Panc1 (cell line): ENCODE measurements at regions not wholly inside any gene's neighbourhood (a gene's known extent, or its start where the extent isn't known, plus 50 kb on each side); places are given as distances from the start of the nearest gene placed in this dataset.

Experiments used
- ATAC-seq: fragments of 200-7000 bp; cut with Tn5 transposase; 2 replicates; pipeline ENCODE4 v1.9.1; 2020; ENCODE audit warnings: mild to moderate bottlenecking, moderate library complexity
- BruUV-seq: library from RNA; stranded (reverse); fragments of 400-500 nt; replicated peaks from 2 replicates; lab custom pipeline; 2021; lab: Mats Ljungman, UMichigan
- CTCF ChIA-PET: fragments of 300-600 bp; sonication (Branson Sonifier 250); formaldehyde crosslinking; loops from one replicate; lab custom pipeline; 2022; ENCODE audit warnings: antibody characterized with exemption; lab: Charles Lee
- POLR2A ChIA-PET: fragments of 300-600 bp; sonication (Branson Sonifier 250); formaldehyde crosslinking; loops from one replicate; lab custom pipeline; 2022; ENCODE audit warnings: antibody characterized with exemption; lab: Charles Lee
- DNase-seq: peaks from one replicate; pipeline ENCODE4 v3.0.0-alpha.2; 2010; ENCODE audit warnings: low read depth, low spot score
- H3K27ac ChIP-seq: 2 replicates; pipeline ENCODE4 v1.5.1; 2011; ENCODE audit warnings: mild to moderate bottlenecking, low read length, inconsistent platforms
- H3K27me3 ChIP-seq: fragments of 200-500 bp; sonication (Bioruptor generic); 2 replicates; pipeline ENCODE4 v1.6.0; 2014; ENCODE audit warnings: low read length, inconsistent platforms; ENCODE audit not compliant: control insufficient read depth, insufficient read depth
- H3K36me3 ChIP-seq: fragments of 200-500 bp; sonication (Bioruptor generic); 2 replicates; pipeline ENCODE4 v1.5.1; 2014; ENCODE audit warnings: inconsistent platforms, mild to moderate bottlenecking, low read length, moderate library complexity; ENCODE audit not compliant: control insufficient read depth, insufficient read depth
- H3K4me1 ChIP-seq: 2 replicates; pipeline ENCODE4 v1.5.1; 2011; ENCODE audit warnings: inconsistent platforms, mild to moderate bottlenecking, low read length, moderate library complexity; ENCODE audit not compliant: control insufficient read depth, insufficient read depth
- H3K4me3 ChIP-seq, 2 experiments: 2 replicates each; pipeline ENCODE4 v1.5.1; 2011 to 2012; ENCODE audit warnings: low read depth in 2 of 2, low read length in 2 of 2, mild to moderate bottlenecking in 2 of 2, inconsistent platforms in 1 of 2, moderate library complexity in 1 of 2
- H3K9me3 ChIP-seq: fragments of 200-500 bp; sonication (Bioruptor generic); 2 replicates; pipeline ENCODE4 v1.5.1; 2014; ENCODE audit warnings: low read depth, mild to moderate bottlenecking, inconsistent platforms, low read length, moderate library complexity; ENCODE audit not compliant: control insufficient read depth, insufficient read depth
- POLR2AphosphoS5 ChIP-seq: IDR thresholded peaks from 2 replicates; pipeline ENCODE4 v1.6.1; 2012; ENCODE audit warnings: mild to moderate bottlenecking, low read depth, low read length, moderate library complexity
- SIN3A ChIP-seq: IDR thresholded peaks from 2 replicates; pipeline ENCODE4 v1.6.1; 2012; ENCODE audit warnings: low read depth, mild to moderate bottlenecking, low read length, moderate library complexity, borderline replicate concordance; ENCODE audit not compliant: insufficient read depth
- TCF7L2 ChIP-seq: IDR thresholded peaks from 2 replicates; pipeline ENCODE4 v1.6.1; 2011; ENCODE audit warnings: mild to moderate bottlenecking, low read depth, low read length, inconsistent platforms
- in situ Hi-C: cut with HindIII; loops from 2 replicates; pipeline ENCODE4 v1.10.0; 2016; ENCODE audit warnings: low sequenced_read_pairs, low pct_unique_long_range_greater_than_20kb
- intact Hi-C: fragments of 100-400 bp; cut with micrococcal nuclease; formaldehyde crosslinking; loops from one replicate; pipeline ENCODE4 v1.10.0; 2022; ENCODE audit not compliant: unreplicated experiment
- TF ChIP-seq, protein P1 (sequence below), 2 experiments: IDR thresholded peaks; 2 replicates each; pipeline ENCODE4 v1.6.1; 2011 to 2012; ENCODE audit warnings: low read depth in 2 of 2, control low read depth in 1 of 2, low read length in 1 of 2, mild to moderate bottlenecking in 1 of 2, moderate library complexity in 1 of 2; ENCODE audit not compliant: insufficient read depth in 1 of 2
- TF ChIP-seq, protein P2 (sequence below): fragments of 450-650 bp; IDR thresholded peaks from 2 replicates; pipeline ENCODE4 v1.5.1; 2017; ENCODE audit warnings: mild to moderate bottlenecking

DNA sequence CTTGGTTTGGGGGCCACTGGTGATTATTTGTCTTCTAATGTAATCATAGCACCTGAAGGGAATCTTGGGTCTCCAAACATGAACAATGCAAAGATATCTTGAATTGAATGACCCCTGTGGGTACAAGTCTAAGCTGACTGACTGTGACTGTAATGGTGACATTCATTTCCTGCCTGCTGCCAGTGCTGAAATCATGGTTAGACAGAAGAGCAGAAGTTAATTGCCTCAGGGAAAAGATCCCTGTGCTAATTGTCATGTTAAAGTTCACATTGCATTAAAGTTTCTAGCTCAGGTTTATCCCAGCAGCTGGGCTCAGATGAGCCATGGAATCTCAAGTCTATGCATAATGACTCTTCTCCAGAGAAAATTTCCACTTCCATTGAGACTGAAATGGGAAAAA lies 772.0 kb downstream of the ETS1 start:
- Histone ChIP-seq H3K4me1 (no peaks in the 10 kb centered on the region), H3K27me3 (no peaks in the 10 kb centered on the region), H3K9me3 (no peaks in the 10 kb centered on the region), H3K4me3 (no peak overlapping the region), H3K27ac (no peak overlapping the region), H3K36me3 (no peaks in the 10 kb centered on the region)
- no peak for DNase-seq
- in situ Hi-C loops (no loop called here), intact Hi-C loops (no loop called here)
- ChIA-PET POLR2A (no interaction called here), CTCF (no interaction called here)
- TF ChIP-seq SIN3A (no peak), TCF7L2 (no peak), POLR2AphosphoS5 (no peak)
- TF ChIP-seq, protein P1, sequence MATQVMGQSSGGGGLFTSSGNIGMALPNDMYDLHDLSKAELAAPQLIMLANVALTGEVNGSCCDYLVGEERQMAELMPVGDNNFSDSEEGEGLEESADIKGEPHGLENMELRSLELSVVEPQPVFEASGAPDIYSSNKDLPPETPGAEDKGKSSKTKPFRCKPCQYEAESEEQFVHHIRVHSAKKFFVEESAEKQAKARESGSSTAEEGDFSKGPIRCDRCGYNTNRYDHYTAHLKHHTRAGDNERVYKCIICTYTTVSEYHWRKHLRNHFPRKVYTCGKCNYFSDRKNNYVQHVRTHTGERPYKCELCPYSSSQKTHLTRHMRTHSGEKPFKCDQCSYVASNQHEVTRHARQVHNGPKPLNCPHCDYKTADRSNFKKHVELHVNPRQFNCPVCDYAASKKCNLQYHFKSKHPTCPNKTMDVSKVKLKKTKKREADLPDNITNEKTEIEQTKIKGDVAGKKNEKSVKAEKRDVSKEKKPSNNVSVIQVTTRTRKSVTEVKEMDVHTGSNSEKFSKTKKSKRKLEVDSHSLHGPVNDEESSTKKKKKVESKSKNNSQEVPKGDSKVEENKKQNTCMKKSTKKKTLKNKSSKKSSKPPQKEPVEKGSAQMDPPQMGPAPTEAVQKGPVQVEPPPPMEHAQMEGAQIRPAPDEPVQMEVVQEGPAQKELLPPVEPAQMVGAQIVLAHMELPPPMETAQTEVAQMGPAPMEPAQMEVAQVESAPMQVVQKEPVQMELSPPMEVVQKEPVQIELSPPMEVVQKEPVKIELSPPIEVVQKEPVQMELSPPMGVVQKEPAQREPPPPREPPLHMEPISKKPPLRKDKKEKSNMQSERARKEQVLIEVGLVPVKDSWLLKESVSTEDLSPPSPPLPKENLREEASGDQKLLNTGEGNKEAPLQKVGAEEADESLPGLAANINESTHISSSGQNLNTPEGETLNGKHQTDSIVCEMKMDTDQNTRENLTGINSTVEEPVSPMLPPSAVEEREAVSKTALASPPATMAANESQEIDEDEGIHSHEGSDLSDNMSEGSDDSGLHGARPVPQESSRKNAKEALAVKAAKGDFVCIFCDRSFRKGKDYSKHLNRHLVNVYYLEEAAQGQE (IDR thresholded peaks at IDR 0.05; ENCODE audit: insufficient read depth in 1 of 2, low read depth in 2 of 2, low read length in 1 of 2), result no peak
- no peak for ATAC-seq
- no TSS peak for BruUV-seq

DNA sequence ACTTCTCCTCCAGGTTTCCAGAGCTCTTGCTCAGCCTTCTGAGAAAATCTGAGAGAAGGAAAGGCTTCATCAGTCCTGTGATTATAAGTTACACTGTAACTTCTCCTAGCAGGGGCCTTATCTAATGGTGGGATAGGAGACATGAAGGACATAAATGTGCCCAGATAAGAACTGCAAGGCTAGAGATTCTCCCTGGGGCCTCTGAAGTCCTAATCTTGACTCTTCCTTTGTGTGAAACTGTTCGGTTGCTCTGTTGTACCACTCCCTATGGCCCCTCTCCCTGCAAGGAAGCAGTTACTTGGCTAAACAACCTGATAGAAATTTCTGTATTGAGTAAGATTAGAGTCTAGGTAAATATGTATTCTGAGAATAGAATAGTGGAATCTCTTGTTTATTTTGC lies 780.9 kb downstream of the ETS1 start:
- CTCF ChIA-PET, result no interaction called here

More for the DNA sequence above, 780.9 kb downstream of the ETS1 start:
- no peaks in the 10 kb centered on the region for H3K27me3 ChIP-seq
- in situ Hi-C loops (no loop called here), intact Hi-C loops (no loop called here)
- no peaks in the 10 kb centered on the region for H3K4me1 ChIP-seq
- ATAC-seq, result no peak
- POLR2A ChIA-PET, result no interaction called here
- no TSS peak for BruUV-seq
- no peak for TF ChIP-seq SIN3A
- TF ChIP-seq, protein P1 (IDR thresholded peaks at IDR 0.05; ENCODE audit: insufficient read depth in 1 of 2, low read depth in 2 of 2, low read length in 1 of 2), result no peak
- TF ChIP-seq, protein P2, sequence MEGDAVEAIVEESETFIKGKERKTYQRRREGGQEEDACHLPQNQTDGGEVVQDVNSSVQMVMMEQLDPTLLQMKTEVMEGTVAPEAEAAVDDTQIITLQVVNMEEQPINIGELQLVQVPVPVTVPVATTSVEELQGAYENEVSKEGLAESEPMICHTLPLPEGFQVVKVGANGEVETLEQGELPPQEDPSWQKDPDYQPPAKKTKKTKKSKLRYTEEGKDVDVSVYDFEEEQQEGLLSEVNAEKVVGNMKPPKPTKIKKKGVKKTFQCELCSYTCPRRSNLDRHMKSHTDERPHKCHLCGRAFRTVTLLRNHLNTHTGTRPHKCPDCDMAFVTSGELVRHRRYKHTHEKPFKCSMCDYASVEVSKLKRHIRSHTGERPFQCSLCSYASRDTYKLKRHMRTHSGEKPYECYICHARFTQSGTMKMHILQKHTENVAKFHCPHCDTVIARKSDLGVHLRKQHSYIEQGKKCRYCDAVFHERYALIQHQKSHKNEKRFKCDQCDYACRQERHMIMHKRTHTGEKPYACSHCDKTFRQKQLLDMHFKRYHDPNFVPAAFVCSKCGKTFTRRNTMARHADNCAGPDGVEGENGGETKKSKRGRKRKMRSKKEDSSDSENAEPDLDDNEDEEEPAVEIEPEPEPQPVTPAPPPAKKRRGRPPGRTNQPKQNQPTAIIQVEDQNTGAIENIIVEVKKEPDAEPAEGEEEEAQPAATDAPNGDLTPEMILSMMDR, result no peak
- TF ChIP-seq POLR2AphosphoS5, result no peak
- TF ChIP-seq TCF7L2, result no peak
- H3K36me3 ChIP-seq, result no peaks in the 10 kb centered on the region
- H3K27ac ChIP-seq, result no peak overlapping the region
- no peak overlapping the region for H3K4me3 ChIP-seq
- H3K9me3 ChIP-seq, result no peaks in the 10 kb centered on the region
- no peak for DNase-seq
